ENCODE measurements at regions not wholly inside any gene's neighbourhood (a gene's known extent, or its start where the extent isn't known, plus 50 kb on each side); places are given as distances from the start of the nearest gene placed in this dataset.

- CTCF ChIA-PET, result no interaction called here
- H3K4me1 ChIP-seq (ENCODE audit: control insufficient read depth, extremely low read depth, insufficient read depth, low read length), result peaks cover 17% of the 10 kb centered on the region
- dilution Hi-C loops (cut with MboI; ENCODE audit: extremely low pct_ligation_motif_present, low sequenced_read_pairs), result no loop called here
- H2AFZ ChIP-seq (ENCODE audit: low read depth, low read length), result no peak overlapping the region
- H3K9me3 ChIP-seq (replicated peaks; ENCODE audit: control insufficient read depth, insufficient read depth, low read length), result no peaks in the 10 kb centered on the region
- no peaks in the 10 kb centered on the region for H3K36me3 ChIP-seq (ENCODE audit: control insufficient read depth in 2 of 2, extremely low read depth in 1 of 2, insufficient read depth in 2 of 2, low read length in 2 of 2)
- no peaks in the 10 kb centered on the region for H3K9me1 ChIP-seq (replicated peaks; ENCODE audit: control insufficient read depth, extremely low read depth, insufficient read depth, low read length)
- H3K27me3 ChIP-seq (ENCODE audit: control insufficient read depth in 2 of 2, insufficient read depth in 2 of 2, low read length in 2 of 2), result no peaks in the 10 kb centered on the region
- H3K27ac ChIP-seq (ENCODE audit: insufficient read depth, low read depth, low read length), result no peak overlapping the region
- POLR2A ChIA-PET, result no interaction called here
- TF ChIP-seq FOS (IDR thresholded peaks at IDR 0.05; ENCODE audit: borderline replicate concordance, insufficient read depth, low read length), result no peak
- no peak for TF ChIP-seq GATA2 (IDR thresholded peaks at IDR 0.05; ENCODE audit: insufficient read depth, insufficient read length, low read depth, low read length)
- no peak for TF ChIP-seq MAX (IDR thresholded peaks at IDR 0.05; ENCODE audit: insufficient read depth, insufficient read length)
- no peak for TF ChIP-seq CTCF (IDR thresholded peaks at IDR 0.05; ENCODE audit: extremely low read depth in 1 of 2, insufficient read depth in 1 of 2, low read depth in 1 of 2, low read length in 2 of 2)
- TF ChIP-seq POLR2AphosphoS5 (IDR thresholded peaks at IDR 0.05; ENCODE audit: insufficient read depth, low read depth, low read length), result no peak
- TF ChIP-seq EZH2 (IDR thresholded peaks at IDR 0.05; ENCODE audit: borderline replicate concordance, low read depth, low read length, severe bottlenecking), result no peak
- TF ChIP-seq MYC (IDR thresholded peaks at IDR 0.05; ENCODE audit: low read depth, low read length), result no peak
- FAIRE-seq (no peak), DNase-seq (ENCODE audit: low read depth, low spot score) (no peak)
- no peaks in the 10 kb centered on the region for H4K20me1 ChIP-seq (replicated peaks; ENCODE audit: control insufficient read depth, extremely low read depth, insufficient read depth, low read length)
- intact Hi-C loops (cut with micrococcal nuclease), result no loop called here
- H3K4me2 ChIP-seq (ENCODE audit: insufficient read depth, low read length), result no peak overlapping the region
- no peaks in the 10 kb centered on the region for H3K79me2 ChIP-seq (ENCODE audit: control insufficient read depth, insufficient read depth, low read length)
- H3K4me3 ChIP-seq (replicated peaks in 1 of 3; ENCODE audit: insufficient read depth in 1 of 3, low read depth in 1 of 3, low read length in 3 of 3), result no peak overlapping the region
- H3K9ac ChIP-seq (replicated peaks; ENCODE audit: extremely low read depth, insufficient read depth, low read length), result no peak overlapping the region
- no TSS peak for BruUV-seq (replicated peaks)
Measured at GRCh38 chr5:33267801-33268200, 173.0 kb upstream of the TARS1 start.

All from endothelial cell of umbilical vein (primary cell).